ENCODE measurements at regions not wholly inside any gene's neighbourhood (a gene's known extent, or its start where the extent isn't known, plus 50 kb on each side); places are given as distances from the start of the nearest gene placed in this dataset.
A peak's percentile ranks its signal among the peaks of the same experiment; 100 is the strongest.

DNA sequence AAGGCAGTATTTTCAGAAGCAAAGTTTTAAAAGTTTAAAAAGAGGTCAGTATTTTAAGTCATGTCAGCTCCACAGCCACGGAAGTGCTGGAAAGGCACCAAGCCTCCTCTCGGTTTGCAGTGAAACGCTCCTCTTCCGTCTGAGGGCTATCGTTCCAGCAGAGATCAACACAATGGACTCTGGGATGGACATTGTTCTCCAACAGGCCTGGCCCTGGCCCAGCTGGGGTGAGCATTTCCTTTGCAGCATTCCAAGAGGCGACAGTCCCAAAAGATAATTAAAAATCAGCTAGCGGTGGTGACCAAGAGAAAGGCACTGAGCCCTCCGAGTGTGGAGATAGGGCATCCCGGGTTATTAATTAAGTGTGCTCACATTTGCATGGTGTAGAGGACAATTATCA lies 95.9 kb upstream of the LCLAT1 start:
- Histone ChIP-seq H3K4me2 (no peak overlapping the region), H3K36me3 (no peaks in the 10 kb centered on the region), H3K4me3 (no peak overlapping the region), H4K20me1 (no peaks in the 10 kb centered on the region), H3K27ac (no peak overlapping the region), H3K4me1 (peaks cover 0 to 4% (median 0%) of the 10 kb centered on the region in 10 experiments; a peak in 3 of 20 replicates), H3K9ac (no peak overlapping the region), H3K9me3 (replicated peaks in 1 of 11) (no peaks in the 10 kb centered on the region), H3K27me3 (no peaks in the 10 kb centered on the region)
- no peak for TF ChIP-seq Cebpa-rat (IDR thresholded peaks at IDR 0.05)

GRCh38 chr2:30351949-30352348 lies 95.1 kb upstream of the LCLAT1 start:
- no peaks in the 10 kb centered on the region for H3K27me3 ChIP-seq
- no peak overlapping the region for H3K9ac ChIP-seq
- no peaks in the 10 kb centered on the region for H3K9me3 ChIP-seq (replicated peaks in 1 of 11)
- no peaks in the 10 kb centered on the region for H4K20me1 ChIP-seq
- H3K4me1 ChIP-seq = peaks cover 0 to 4% (median 0%) of the 10 kb centered on the region in 10 experiments; a peak in 2 of 20 replicates
- H3K36me3 ChIP-seq = no peaks in the 10 kb centered on the region
- no peak overlapping the region for H3K4me3 ChIP-seq
- no peak overlapping the region; a peak in 2 of 22 replicates for H3K4me2 ChIP-seq
- no peak overlapping the region for H3K27ac ChIP-seq
- no peak for TF ChIP-seq Cebpa-rat (IDR thresholded peaks at IDR 0.05)

DNA sequence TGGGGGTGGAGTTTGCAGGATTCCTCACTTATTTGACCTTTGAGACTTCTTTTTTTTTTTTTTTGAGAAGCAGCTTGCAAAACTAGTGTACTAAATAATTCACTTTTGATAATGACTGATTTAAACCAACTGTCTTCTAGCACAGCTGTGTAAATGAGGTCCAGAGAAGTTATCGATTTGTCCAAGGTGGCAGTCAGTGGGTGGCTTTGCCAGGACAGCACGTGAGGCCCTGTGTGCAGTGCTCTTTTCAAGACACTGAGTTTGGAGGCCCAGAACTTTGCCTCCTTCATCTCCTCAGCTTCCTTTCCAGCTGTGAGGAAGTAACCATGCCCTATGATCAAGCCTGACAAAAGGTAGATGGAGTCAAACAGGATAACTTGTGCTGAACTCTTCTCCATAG lies 92.9 kb upstream of the LCLAT1 start:
- Histone ChIP-seq H3K4me2 (no peak overlapping the region), H3K27me3 (no peaks in the 10 kb centered on the region), H3K36me3 (no peaks in the 10 kb centered on the region), H4K20me1 (no peaks in the 10 kb centered on the region), H3K27ac (no peak overlapping the region), H3K4me1 (peaks cover 0 to 4% (median 0%) of the 10 kb centered on the region in 10 experiments; a peak in 2 of 20 replicates), H3K9me3 (replicated peaks in 1 of 11) (no peaks in the 10 kb centered on the region), H3K4me3 (no peak overlapping the region), H3K9ac (no peak overlapping the region)
- TF ChIP-seq Cebpa-rat (IDR thresholded peaks at IDR 0.05) = no peak

- no peak overlapping the region for H3K27ac ChIP-seq
- no peak overlapping the region for H3K4me3 ChIP-seq
- H3K4me1 ChIP-seq = peaks cover 0 to 4% (median 0%) of the 10 kb centered on the region in 10 experiments; a peak in 2 of 20 replicates
- no peak overlapping the region for H3K9ac ChIP-seq
- no peaks in the 10 kb centered on the region for H3K9me3 ChIP-seq (replicated peaks in 1 of 11)
- H3K4me2 ChIP-seq = no peak overlapping the region
- no peaks in the 10 kb centered on the region for H4K20me1 ChIP-seq
- H3K27me3 ChIP-seq = no peaks in the 10 kb centered on the region
- TF ChIP-seq Cebpa-rat (IDR thresholded peaks at IDR 0.05) = no peak
- H3K36me3 ChIP-seq = no peaks in the 10 kb centered on the region
These were observed 92.4 kb upstream of the LCLAT1 start for GRCh38 chr2:30354621-30355020.

GRCh38 chr2:30355306-30355705 lies 91.7 kb upstream of the LCLAT1 start:
- no peak overlapping the region for H3K9ac ChIP-seq
- no peaks in the 10 kb centered on the region for H3K27me3 ChIP-seq
- no peaks in the 10 kb centered on the region for H3K36me3 ChIP-seq
- no peaks in the 10 kb centered on the region for H3K9me3 ChIP-seq (replicated peaks in 1 of 11)
- H3K4me2 ChIP-seq = no peak overlapping the region
- no peaks in the 10 kb centered on the region for H4K20me1 ChIP-seq
- no peak for TF ChIP-seq Cebpa-rat (IDR thresholded peaks at IDR 0.05)
- H3K27ac ChIP-seq = no peak overlapping the region
- peaks cover 0 to 4% (median 0%) of the 10 kb centered on the region in 10 experiments; a peak in 2 of 20 replicates for H3K4me1 ChIP-seq
- H3K4me3 ChIP-seq = no peak overlapping the region

DNA sequence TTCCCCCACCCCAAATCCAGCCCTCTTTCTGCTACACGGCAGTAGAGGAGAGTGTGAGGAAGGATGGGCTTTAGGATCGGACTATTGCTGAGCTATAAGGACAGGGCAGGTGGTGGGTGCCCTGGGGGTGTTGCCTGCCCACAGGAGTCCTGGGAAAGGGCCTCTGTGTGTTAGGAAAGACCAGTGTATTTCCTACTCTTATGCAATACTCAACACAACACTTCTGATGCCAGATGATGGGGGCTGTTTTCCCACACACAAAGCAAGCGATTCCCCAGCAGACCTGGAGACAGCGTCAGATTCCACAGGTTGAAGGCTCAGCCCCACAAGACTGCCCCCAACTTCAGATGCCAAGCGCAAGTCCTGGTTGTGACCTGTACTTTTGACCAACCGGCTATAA lies 91.0 kb upstream of the LCLAT1 start:
- no peaks in the 10 kb centered on the region for H3K9me3 ChIP-seq (replicated peaks in 1 of 11)
- no peak overlapping the region for H3K4me3 ChIP-seq
- H3K9ac ChIP-seq = no peak overlapping the region
- no peaks in the 10 kb centered on the region for H3K36me3 ChIP-seq
- peaks cover 0 to 4% (median 2%) of the 10 kb centered on the region in 10 experiments; a peak in 10 of 20 replicates for H3K4me1 ChIP-seq
- no peaks in the 10 kb centered on the region for H4K20me1 ChIP-seq
- no peak overlapping the region for H3K27ac ChIP-seq
- peak in 1 of 11 experiments; percentile 28; a peak in 1 of 22 replicates for TF ChIP-seq Cebpa-rat (IDR thresholded peaks at IDR 0.05)
- no peak overlapping the region for H3K4me2 ChIP-seq
- H3K27me3 ChIP-seq = no peaks in the 10 kb centered on the region

GRCh38 chr2:30356776-30357175 lies 90.3 kb upstream of the LCLAT1 start:
- no peaks in the 10 kb centered on the region for H3K9me3 ChIP-seq (replicated peaks in 1 of 11)
- H4K20me1 ChIP-seq = no peaks in the 10 kb centered on the region
- H3K27ac ChIP-seq = no peak overlapping the region
- TF ChIP-seq Cebpa-rat (IDR thresholded peaks at IDR 0.05) = no peak
- no peaks in the 10 kb centered on the region for H3K36me3 ChIP-seq
- no peak overlapping the region for H3K4me2 ChIP-seq
- H3K27me3 ChIP-seq = no peaks in the 10 kb centered on the region
- H3K4me1 ChIP-seq = peaks cover 4 to 11% (median 9%) of the 10 kb centered on the region in 10 experiments
- H3K9ac ChIP-seq = no peak overlapping the region
- no peak overlapping the region for H3K4me3 ChIP-seq

GRCh38 chr2:30358351-30358750 lies 88.7 kb upstream of the LCLAT1 start:
- no peaks in the 10 kb centered on the region for H4K20me1 ChIP-seq
- no peaks in the 10 kb centered on the region for H3K36me3 ChIP-seq
- peaks cover 14 to 24% (median 20%) of the 10 kb centered on the region in 10 experiments for H3K4me1 ChIP-seq
- H3K9ac ChIP-seq = no peak overlapping the region
- no peak overlapping the region for H3K4me3 ChIP-seq
- H3K9me3 ChIP-seq (replicated peaks in 1 of 11) = no peaks in the 10 kb centered on the region
- TF ChIP-seq Cebpa-rat (IDR thresholded peaks at IDR 0.05) = no peak
- no peaks in the 10 kb centered on the region for H3K27me3 ChIP-seq
- H3K27ac ChIP-seq = no peak overlapping the region
- no peak overlapping the region for H3K4me2 ChIP-seq

DNA sequence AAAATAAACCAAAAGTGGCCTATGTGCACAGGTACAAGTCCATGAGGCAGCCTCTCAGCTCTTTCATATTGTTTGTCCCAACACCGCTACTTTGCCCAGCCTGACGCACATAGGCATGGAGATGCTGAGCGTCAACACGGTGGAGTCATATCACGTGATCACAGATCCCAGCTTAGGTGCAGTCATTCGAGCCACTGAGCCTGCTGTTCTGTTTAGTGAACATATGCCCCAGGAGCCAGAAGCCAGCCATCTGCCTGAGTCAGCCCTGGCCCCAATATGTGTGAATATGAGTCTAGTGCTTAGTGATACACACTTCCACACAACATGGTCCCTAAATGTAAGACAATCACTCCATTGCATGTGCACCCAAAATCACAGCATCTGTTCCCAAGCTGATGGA lies 88.2 kb upstream of the LCLAT1 start:
- Histone ChIP-seq H3K27ac (no peak overlapping the region), H4K20me1 (no peaks in the 10 kb centered on the region), H3K4me3 (no peak overlapping the region), H3K36me3 (no peaks in the 10 kb centered on the region), H3K27me3 (no peaks in the 10 kb centered on the region), H3K4me1 (peaks cover 14 to 24% (median 20%) of the 10 kb centered on the region in 10 experiments), H3K9ac (no peak overlapping the region), H3K9me3 (replicated peaks in 1 of 11) (no peaks in the 10 kb centered on the region), H3K4me2 (no peak overlapping the region)
- TF ChIP-seq Cebpa-rat (IDR thresholded peaks at IDR 0.05) = no peak

GRCh38 chr2:30359644-30360167 lies 87.3 kb upstream of the LCLAT1 start:
- Histone ChIP-seq H3K4me1 (peaks cover 14 to 24% (median 20%) of the 10 kb centered on the region in 10 experiments), H3K9me3 (replicated peaks in 1 of 11) (no peaks in the 10 kb centered on the region), H4K20me1 (no peaks in the 10 kb centered on the region), H3K27me3 (no peaks in the 10 kb centered on the region), H3K4me3 (no peak overlapping the region), H3K9ac (no peak overlapping the region), H3K36me3 (no peaks in the 10 kb centered on the region), H3K27ac (no peak overlapping the region), H3K4me2 (no peak overlapping the region)
- no peak for TF ChIP-seq Cebpa-rat (IDR thresholded peaks at IDR 0.05)

Measured in BLaER1 treated with 17β-estradiol and CSF1 and Interleukin-3, amounts not matched to agents 10 nM and 100 nM (cell line).